HepG2 (cell line): ENCODE measurements at regions not wholly inside any gene's neighbourhood (a gene's known extent, or its start where the extent isn't known, plus 50 kb on each side); places are given as distances from the start of the nearest gene placed in this dataset.

Experiments used
- ATAC-seq: fragments of 200-7000 bp; cut with Tn5 transposase; 3 replicates; pipeline ENCODE4 v1.9.1; 2020; ENCODE audit warnings: mild to moderate bottlenecking, moderate library complexity
- BruUV-seq: library from RNA; stranded (reverse); fragments of 400-500 nt; replicated peaks from 2 replicates; lab custom pipeline; 2021; lab: Mats Ljungman, UMichigan
- CTCF ChIA-PET: fragments of 300-600 bp; formaldehyde crosslinking; extraction: SDS; loops from one replicate; lab custom pipeline; 2021; ENCODE audit warnings: low total read pairs, inconsistent platforms, low intra/inter-chr PET ratio; lab: Yijun Ruan, JAX
- POLR2A ChIA-PET: fragments of 350-600 bp; sonication (Branson Sonifier 250); formaldehyde crosslinking; loops from one replicate; lab custom pipeline; 2020; ENCODE audit warnings: antibody characterized with exemption, inconsistent platforms; lab: Yijun Ruan, JAX
- DNase-seq: peaks from one replicate; pipeline ENCODE4 v3.0.0-alpha.2; 2015; ENCODE audit warnings: low spot score
- FAIRE-seq: peaks from 3 replicates; lab custom pipeline; 2011; peaks lifted over from hg19 to GRCh38; lab: Jason Lieb, UNC
- H2AFZ ChIP-seq: one replicate; pipeline ENCODE4 v1.6.1; 2011; ENCODE audit warnings: low read length, inconsistent platforms
- H3K27ac ChIP-seq: fragments of 300-600 bp; 3 replicates; pipeline ENCODE4 v1.8.0; 2011; ENCODE audit warnings: mixed run types, mild to moderate bottlenecking, mixed read lengths, low read length, inconsistent platforms; ENCODE audit not compliant: insufficient read depth; ENCODE audit errors: extremely low read length
- H3K27me3 ChIP-seq, 2 experiments: fragments of 200-600 bp in 1 of 2; 2 replicates in 1 of 2; 3 replicates in 1 of 2; pipeline versions ENCODE4 v1.6.0 to v1.8.0; 2011; ENCODE audit warnings: low read length in 2 of 2, mild to moderate bottlenecking in 2 of 2, moderate library complexity in 2 of 2, inconsistent platforms in 1 of 2; ENCODE audit not compliant: insufficient read depth in 2 of 2, control insufficient read depth in 1 of 2
- H3K36me3 ChIP-seq, 2 experiments: fragments of 200-600 bp in 1 of 2; replicated peaks in 1 of 2; 2 replicates in 1 of 2; 3 replicates in 1 of 2; pipeline versions ENCODE4 v1.5.1 to v1.8.0; 2011; ENCODE audit warnings: low read length in 2 of 2, inconsistent platforms in 1 of 2; ENCODE audit not compliant: insufficient read depth in 2 of 2, control insufficient read depth in 1 of 2
- H3K4me1 ChIP-seq: 2 replicates; pipeline ENCODE4 v1.5.1; 2012; ENCODE audit warnings: low read length, inconsistent platforms; ENCODE audit not compliant: insufficient read depth
- H3K4me2 ChIP-seq: 2 replicates; pipeline ENCODE4 v1.6.0; 2011; ENCODE audit warnings: low read depth, low read length, inconsistent platforms
- H3K4me3 ChIP-seq, 3 experiments: fragments of 200-600 bp in 1 of 3; sonication (generic), shearing (Covaris generic) in 1 of 3; replicated peaks in 1 of 3; 2 replicates each; pipeline ENCODE4 v1.5.1; 2011 to 2016; ENCODE audit warnings: low read length in 3 of 3, inconsistent platforms in 2 of 3, low read depth in 2 of 3, mild to moderate bottlenecking in 2 of 3, control low read depth in 1 of 3, mixed read lengths in 1 of 3; ENCODE audit not compliant: insufficient read depth in 1 of 3
- H3K79me2 ChIP-seq: one replicate; pipeline ENCODE4 v1.6.1; 2011; ENCODE audit warnings: low read length, inconsistent platforms; ENCODE audit not compliant: insufficient read depth
- H3K9ac ChIP-seq: 2 replicates; pipeline ENCODE4 v1.6.0; 2011; ENCODE audit warnings: mild to moderate bottlenecking, low read depth, low read length, inconsistent platforms; ENCODE audit not compliant: insufficient read depth
- H3K9me3 ChIP-seq: 2 replicates; pipeline ENCODE4 v1.5.1; 2012; ENCODE audit warnings: mild to moderate bottlenecking, low read length
- H4K20me1 ChIP-seq: 2 replicates; pipeline ENCODE4 v1.6.0; 2011; ENCODE audit warnings: inconsistent platforms, mild to moderate bottlenecking, low read length, moderate library complexity; ENCODE audit not compliant: insufficient read depth
- FOSL1 ChIP-seq: sonication (generic); formaldehyde crosslinking; IDR thresholded peaks from 2 replicates; pipeline ENCODE4 v1.9.0; 2021; ENCODE audit warnings: missing genetic modification reagents, borderline replicate concordance
- GATA4 ChIP-seq: sonication (generic); IDR thresholded peaks from 2 replicates; pipeline ENCODE4 v1.6.1; 2016; ENCODE audit warnings: antibody characterized with exemption, low read depth, borderline replicate concordance
- MZF1 ChIP-seq: sonication (generic); formaldehyde crosslinking; IDR thresholded peaks from 2 replicates; pipeline ENCODE4 v1.8.1; 2023; ENCODE audit warnings: mild to moderate bottlenecking, missing genetic modification reagents, borderline replicate concordance
- NCOA2 ChIP-seq: sonication (generic); formaldehyde crosslinking; IDR thresholded peaks from 2 replicates; pipeline ENCODE4 v1.8.0; 2022; ENCODE audit warnings: inconsistent platforms
- TEAD3 ChIP-seq: optimal IDR thresholded peaks from 2 replicates; pipeline ENCODE3; 2016; ENCODE audit warnings: borderline replicate concordance
- ZNF232 ChIP-seq: sonication (generic); formaldehyde crosslinking; IDR thresholded peaks from 2 replicates; pipeline ENCODE4 v1.4.0; 2020; ENCODE audit warnings: missing genetic modification reagents, borderline replicate concordance
- ZNF431 ChIP-seq: sonication (generic); formaldehyde crosslinking; IDR thresholded peaks from 2 replicates; pipeline ENCODE4 v1.9.0; 2022; ENCODE audit warnings: missing genetic modification reagents, low read depth, mild to moderate bottlenecking, borderline replicate concordance
- ZNF510 ChIP-seq: sonication (generic); formaldehyde crosslinking; IDR thresholded peaks from 2 replicates; pipeline ENCODE4 v1.4.0; 2020; ENCODE audit warnings: low read depth, mild to moderate bottlenecking, missing genetic modification reagents
- WGBS: methylation state at CpG from one replicate; pipeline ENCODE4 v1.1.6; 2017; ENCODE audit warnings: low lambda C conversion rate; 5-methylcytosine and 5-hydroxymethylcytosine counted together
- in situ Hi-C: cut with HindIII; loops from 2 replicates; pipeline ENCODE4 v1.10.0; 2017; ENCODE audit warnings: low pct_unique_long_range_greater_than_20kb; ENCODE audit not compliant: extremely low pct_ligation_motif_present
- intact Hi-C: fragments of 100-400 bp; cut with micrococcal nuclease; formaldehyde crosslinking; loops from one replicate; pipeline ENCODE4 v1.10.0; 2022; ENCODE audit not compliant: unreplicated experiment
- TF ChIP-seq, protein P1 (sequence below): sonication (generic); formaldehyde crosslinking; IDR thresholded peaks from 2 replicates; pipeline ENCODE4 v1.4.0; 2020; ENCODE audit warnings: missing genetic modification reagents
- TF ChIP-seq, protein P2 (sequence below): sonication (generic); formaldehyde crosslinking; IDR thresholded peaks from 2 replicates; pipeline ENCODE4 v1.4.0; 2020; ENCODE audit warnings: missing genetic modification reagents

DNA sequence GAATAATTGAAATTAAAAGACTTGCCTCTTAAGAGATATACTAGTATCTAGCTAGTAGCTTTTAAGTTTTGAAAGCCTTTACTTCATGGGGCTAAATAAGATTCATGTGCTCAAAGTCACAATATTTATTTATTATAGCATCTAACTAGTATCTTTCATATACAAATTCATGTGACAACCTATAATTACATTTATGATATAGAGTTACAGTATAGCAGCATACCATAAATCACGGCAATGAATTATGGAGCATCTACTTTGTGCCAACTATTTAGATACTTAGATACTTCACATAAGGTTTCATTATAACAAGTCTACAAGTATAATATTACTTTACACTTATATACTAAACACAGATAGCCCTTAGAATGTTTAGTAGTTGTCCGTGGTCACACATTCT is 229.4 kb downstream of the TPRG1 start:
- no peak overlapping the region for H3K4me2 ChIP-seq
- H2AFZ ChIP-seq: no peak overlapping the region
- ChIA-PET POLR2A (no interaction called here), CTCF (no interaction called here)
- H3K4me1 ChIP-seq: no peaks in the 10 kb centered on the region
- DNase-seq (no peak), FAIRE-seq (no peak), ATAC-seq (no peak)
- H3K27me3 ChIP-seq: no peaks in the 10 kb centered on the region
- H3K79me2 ChIP-seq: no peaks in the 10 kb centered on the region
- H3K36me3 ChIP-seq: no peaks in the 10 kb centered on the region
- no peaks in the 10 kb centered on the region for H4K20me1 ChIP-seq
- H3K27ac ChIP-seq: no peak overlapping the region
- 59% methylated on average over 2 of the region's 2 CpGs for WGBS
- BruUV-seq: no TSS peak
- intact Hi-C loops (no loop called here), in situ Hi-C loops (no loop called here)
- TF ChIP-seq, protein P1, sequence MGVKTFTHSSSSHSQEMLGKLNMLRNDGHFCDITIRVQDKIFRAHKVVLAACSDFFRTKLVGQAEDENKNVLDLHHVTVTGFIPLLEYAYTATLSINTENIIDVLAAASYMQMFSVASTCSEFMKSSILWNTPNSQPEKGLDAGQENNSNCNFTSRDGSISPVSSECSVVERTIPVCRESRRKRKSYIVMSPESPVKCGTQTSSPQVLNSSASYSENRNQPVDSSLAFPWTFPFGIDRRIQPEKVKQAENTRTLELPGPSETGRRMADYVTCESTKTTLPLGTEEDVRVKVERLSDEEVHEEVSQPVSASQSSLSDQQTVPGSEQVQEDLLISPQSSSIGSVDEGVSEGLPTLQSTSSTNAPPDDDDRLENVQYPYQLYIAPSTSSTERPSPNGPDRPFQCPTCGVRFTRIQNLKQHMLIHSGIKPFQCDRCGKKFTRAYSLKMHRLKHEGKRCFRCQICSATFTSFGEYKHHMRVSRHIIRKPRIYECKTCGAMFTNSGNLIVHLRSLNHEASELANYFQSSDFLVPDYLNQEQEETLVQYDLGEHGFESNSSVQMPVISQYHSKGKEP (CRISPR knock-in tag): no peak
- TF ChIP-seq, protein P2, sequence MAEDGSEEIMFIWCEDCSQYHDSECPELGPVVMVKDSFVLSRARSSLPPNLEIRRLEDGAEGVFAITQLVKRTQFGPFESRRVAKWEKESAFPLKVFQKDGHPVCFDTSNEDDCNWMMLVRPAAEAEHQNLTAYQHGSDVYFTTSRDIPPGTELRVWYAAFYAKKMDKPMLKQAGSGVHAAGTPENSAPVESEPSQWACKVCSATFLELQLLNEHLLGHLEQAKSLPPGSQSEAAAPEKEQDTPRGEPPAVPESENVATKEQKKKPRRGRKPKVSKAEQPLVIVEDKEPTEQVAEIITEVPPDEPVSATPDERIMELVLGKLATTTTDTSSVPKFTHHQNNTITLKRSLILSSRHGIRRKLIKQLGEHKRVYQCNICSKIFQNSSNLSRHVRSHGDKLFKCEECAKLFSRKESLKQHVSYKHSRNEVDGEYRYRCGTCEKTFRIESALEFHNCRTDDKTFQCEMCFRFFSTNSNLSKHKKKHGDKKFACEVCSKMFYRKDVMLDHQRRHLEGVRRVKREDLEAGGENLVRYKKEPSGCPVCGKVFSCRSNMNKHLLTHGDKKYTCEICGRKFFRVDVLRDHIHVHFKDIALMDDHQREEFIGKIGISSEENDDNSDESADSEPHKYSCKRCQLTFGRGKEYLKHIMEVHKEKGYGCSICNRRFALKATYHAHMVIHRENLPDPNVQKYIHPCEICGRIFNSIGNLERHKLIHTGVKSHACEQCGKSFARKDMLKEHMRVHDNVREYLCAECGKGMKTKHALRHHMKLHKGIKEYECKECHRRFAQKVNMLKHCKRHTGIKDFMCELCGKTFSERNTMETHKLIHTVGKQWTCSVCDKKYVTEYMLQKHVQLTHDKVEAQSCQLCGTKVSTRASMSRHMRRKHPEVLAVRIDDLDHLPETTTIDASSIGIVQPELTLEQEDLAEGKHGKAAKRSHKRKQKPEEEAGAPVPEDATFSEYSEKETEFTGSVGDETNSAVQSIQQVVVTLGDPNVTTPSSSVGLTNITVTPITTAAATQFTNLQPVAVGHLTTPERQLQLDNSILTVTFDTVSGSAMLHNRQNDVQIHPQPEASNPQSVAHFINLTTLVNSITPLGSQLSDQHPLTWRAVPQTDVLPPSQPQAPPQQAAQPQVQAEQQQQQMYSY (CRISPR knock-in tag): no peak
- TF ChIP-seq NCOA2 (CRISPR knock-in tag) (no peak), ZNF510 (no peak), ZNF431 (no peak), MZF1 (no peak), TEAD3 (no peak), ZNF232 (CRISPR knock-in tag) (no peak), GATA4 (no peak), FOSL1 (CRISPR knock-in tag) (no peak)
- no peak overlapping the region for H3K9ac ChIP-seq
- H3K9me3 ChIP-seq: no peaks in the 10 kb centered on the region
- H3K4me3 ChIP-seq: no peak overlapping the region
